GM12892 (cell line): ENCODE measurements at regions not wholly inside any gene's neighbourhood (a gene's known extent, or its start where the extent isn't known, plus 50 kb on each side); places are given as distances from the start of the nearest gene placed in this dataset.

Source experiments
- POLR2A ChIP-seq: IDR thresholded peaks from 2 replicates; pipeline ENCODE4 v1.6.1; 2011; ENCODE audit warnings: low read depth, low read length, control low read depth
- POLR2AphosphoS5 ChIP-seq: IDR thresholded peaks from 2 replicates; pipeline ENCODE4 v1.6.1; 2011; ENCODE audit warnings: low read depth, low read length, control low read depth
- TAF1 ChIP-seq: IDR thresholded peaks from 2 replicates; pipeline ENCODE4 v1.6.1; 2011; ENCODE audit warnings: low read depth, mild to moderate bottlenecking, control low read depth, low read length, borderline replicate concordance

DNA sequence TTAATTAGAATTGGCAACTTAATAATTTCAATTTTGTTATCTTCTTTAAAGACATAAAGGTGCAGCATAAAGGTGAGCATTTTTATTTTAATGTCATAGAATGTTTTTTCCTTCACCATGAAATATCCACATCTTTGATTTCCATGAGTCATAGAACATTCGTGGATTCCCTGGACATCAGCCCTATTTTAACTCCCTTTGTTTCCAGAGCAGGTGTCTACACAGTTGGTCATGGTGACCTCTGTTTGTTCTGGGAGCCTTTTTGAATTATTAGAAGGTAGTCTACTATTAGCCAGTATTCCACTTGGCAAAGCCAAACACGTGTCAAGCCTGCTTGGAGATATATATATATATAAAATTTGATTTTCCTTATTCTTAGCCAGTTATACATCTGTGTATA lies 572.9 kb downstream of the LTN1 start:
- no peak for TF ChIP-seq POLR2AphosphoS5
- TF ChIP-seq POLR2A = no peak
- TF ChIP-seq TAF1 = no peak
